IMR-90 (cell line): ENCODE measurements at regions not wholly inside any gene's neighbourhood (a gene's known extent, or its start where the extent isn't known, plus 50 kb on each side); places are given as distances from the start of the nearest gene placed in this dataset.

Experiments
- BHLHE40 ChIP-seq: fragments of 150-350 bp; IDR thresholded peaks from 2 replicates; pipeline ENCODE4 v1.6.1; 2016; ENCODE audit warnings: mild to moderate bottlenecking, low read depth, low read length
- CTCF ChIP-seq: conservative IDR thresholded peaks from 2 replicates; pipeline ENCODE4 v1.5.1; 2012; ENCODE audit warnings: mild to moderate bottlenecking, low read depth, low read length, improper control_type of control experiment
- MAZ ChIP-seq: IDR thresholded peaks from 2 replicates; pipeline ENCODE4 v1.6.1; 2012; ENCODE audit warnings: low read depth, mild to moderate bottlenecking, low read length, improper control_type of control experiment, moderate library complexity, borderline replicate concordance
- POLR2A ChIP-seq: IDR thresholded peaks from 2 replicates; pipeline ENCODE4 v1.6.1; 2012; ENCODE audit warnings: mild to moderate bottlenecking, low read depth, low read length
- RAD21 ChIP-seq: IDR thresholded peaks from 2 replicates; pipeline ENCODE4 v1.6.1; 2012; ENCODE audit warnings: low read length, improper control_type of control experiment

GRCh38 chr3:159323848-159324247, 522.0 kb downstream of the MFSD1 start:
- TF ChIP-seq CTCF (no peak), POLR2A (no peak), MAZ (no peak), RAD21 (no peak), BHLHE40 (no peak)
